ENCODE measurements at regions not wholly inside any gene's neighbourhood (a gene's known extent, or its start where the extent isn't known, plus 50 kb on each side); places are given as distances from the start of the nearest gene placed in this dataset.
"Not testable (repeated sequence)": the region's sequence is repeated elsewhere in the genome, so short reads cannot be mapped to it uniquely, and the experiment has no call there.

DNA sequence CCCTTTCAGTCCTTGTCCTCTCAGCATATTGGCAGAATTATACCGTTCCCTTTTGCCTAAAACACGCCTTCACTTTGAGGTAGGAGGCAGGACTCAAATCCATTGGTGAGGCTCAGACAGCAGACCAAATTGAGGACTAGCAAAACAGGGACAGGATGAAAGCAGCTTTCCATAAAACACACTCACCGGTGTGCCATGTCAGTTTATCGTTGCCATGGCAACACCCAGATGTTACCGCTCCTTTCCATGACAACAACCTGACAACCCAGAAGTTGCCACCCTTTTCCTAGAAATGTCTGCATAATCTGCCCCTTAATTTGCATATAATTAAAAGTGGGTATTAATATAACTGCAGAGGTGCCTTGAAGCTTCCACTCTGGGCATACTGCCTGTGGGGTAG, 730.4 kb downstream of the METTL4 start:
- no peak overlapping the region for H3K4me3 ChIP-seq
- no peaks in the 10 kb centered on the region for H3K36me3 ChIP-seq
- H3K4me1 ChIP-seq: no peaks in the 10 kb centered on the region
- no peak for TF ChIP-seq CTCF (IDR thresholded peaks at IDR 0.05)
- DNase-seq (ENCODE audit: low spot score in 2 of 2): no peak
- no peaks in the 10 kb centered on the region for H3K27me3 ChIP-seq
- H3K27ac ChIP-seq: no peak overlapping the region
- no peaks in the 10 kb centered on the region for H3K9me3 ChIP-seq
- intact Hi-C loops (cut with DNase I): no loop called here

DNA sequence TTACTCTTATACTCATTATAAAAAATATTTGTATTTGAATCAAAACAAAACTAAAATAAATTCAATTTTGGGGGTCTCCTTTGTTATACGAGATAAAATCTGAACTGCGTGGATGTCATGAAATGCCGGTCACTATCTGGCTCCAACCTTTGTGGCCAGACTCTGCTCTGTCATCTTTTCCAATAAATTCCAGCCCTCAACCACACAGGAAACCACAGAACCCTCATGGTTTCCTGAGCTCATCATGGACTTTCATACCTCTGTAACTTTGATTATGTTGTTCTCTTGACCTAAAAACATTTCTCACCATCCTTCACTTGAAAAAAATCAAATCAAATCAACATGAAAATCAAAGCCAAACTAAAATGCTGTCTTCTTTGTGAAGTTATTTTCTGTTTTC, 724.7 kb downstream of the METTL4 start:
- no peak for DNase-seq (ENCODE audit: low spot score in 2 of 2)
- Histone ChIP-seq H3K4me1 (no peaks in the 10 kb centered on the region), H3K27ac (no peak overlapping the region), H3K36me3 (no peaks in the 10 kb centered on the region), H3K4me3 (no peak overlapping the region), H3K27me3 (no peaks in the 10 kb centered on the region), H3K9me3 (no peaks in the 10 kb centered on the region)
- TF ChIP-seq CTCF (IDR thresholded peaks at IDR 0.05): no peak
- intact Hi-C loops (cut with DNase I): no loop called here

DNA sequence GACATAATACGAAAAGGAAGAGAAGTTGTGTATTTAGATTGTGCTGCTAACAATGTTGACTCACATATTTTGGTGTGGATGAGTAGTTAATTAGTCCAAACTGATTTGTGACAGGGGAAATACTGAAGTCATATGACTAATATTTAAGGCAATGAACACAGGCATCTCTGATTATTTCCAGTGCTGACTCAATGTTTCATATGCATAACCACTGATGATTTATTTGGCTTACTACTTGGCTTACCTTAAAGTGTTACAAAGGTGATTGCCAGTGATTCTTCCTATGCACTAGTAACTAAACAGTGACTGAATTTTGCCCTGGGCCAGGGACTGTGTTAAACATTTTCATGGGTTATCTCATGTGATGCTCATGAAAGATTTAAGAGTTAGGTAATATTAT, 722.6 kb downstream of the METTL4 start:
- DNase-seq (ENCODE audit: low spot score in 2 of 2): no peak
- Histone ChIP-seq H3K4me3 (no peak overlapping the region), H3K9me3 (no peaks in the 10 kb centered on the region), H3K36me3 (no peaks in the 10 kb centered on the region), H3K4me1 (no peaks in the 10 kb centered on the region), H3K27me3 (no peaks in the 10 kb centered on the region), H3K27ac (no peak overlapping the region)
- intact Hi-C loops (cut with DNase I): no loop called here
- no peak for TF ChIP-seq CTCF (IDR thresholded peaks at IDR 0.05)

- TF ChIP-seq CTCF (IDR thresholded peaks at IDR 0.05): no peak
- Histone ChIP-seq H3K9me3 (no peaks in the 10 kb centered on the region), H3K4me1 (no peaks in the 10 kb centered on the region), H3K36me3 (no peaks in the 10 kb centered on the region), H3K4me3 (no peak overlapping the region), H3K27ac (no peak overlapping the region), H3K27me3 (no peaks in the 10 kb centered on the region)
- no peak for DNase-seq (ENCODE audit: low spot score in 2 of 2)
- intact Hi-C loops (cut with DNase I): no loop called here
These were observed 721.9 kb downstream of the METTL4 start for GRCh38 chr18:1849386-1849785.

- H3K27me3 ChIP-seq; H3K36me3 ChIP-seq; H3K9me3 ChIP-seq; H3K27ac ChIP-seq; DNase-seq (ENCODE audit: low spot score in 2 of 2); H3K4me3 ChIP-seq; intact Hi-C loops (cut with DNase I); H3K4me1 ChIP-seq: not testable (repeated sequence)
These were observed 714.0 kb downstream of the METTL4 start for GRCh38 chr18:1857281-1857680.

DNA sequence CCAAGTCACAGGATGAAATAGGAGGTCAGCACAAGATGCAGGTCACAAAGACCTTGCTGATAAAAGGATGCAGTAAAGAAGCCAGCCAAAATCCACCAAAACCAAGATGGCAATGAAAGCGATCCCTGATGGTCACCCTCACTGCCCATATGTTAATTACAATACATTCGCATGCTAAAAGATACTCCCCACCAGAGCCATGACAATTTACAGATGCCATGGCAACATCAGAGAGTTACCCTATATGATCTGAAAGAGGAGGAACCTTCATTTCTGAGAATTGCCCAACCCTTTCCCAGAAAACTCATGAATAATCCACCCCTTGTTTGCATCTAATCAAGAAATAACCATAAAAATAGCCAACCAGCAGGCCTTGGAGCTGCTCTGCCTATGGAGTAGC, 709.8 kb downstream of the METTL4 start:
- H3K36me3 ChIP-seq: no peaks in the 10 kb centered on the region
- H3K27me3 ChIP-seq: no peaks in the 10 kb centered on the region
- no peak for TF ChIP-seq CTCF (IDR thresholded peaks at IDR 0.05)
- no peak overlapping the region for H3K27ac ChIP-seq
- H3K9me3 ChIP-seq: no peaks in the 10 kb centered on the region
- no peak overlapping the region for H3K4me3 ChIP-seq
- no peaks in the 10 kb centered on the region for H3K4me1 ChIP-seq
- intact Hi-C loops (cut with DNase I): no loop called here
- DNase-seq (ENCODE audit: low spot score in 2 of 2): no peak

Measured in ascending aorta (tissue), 2 donors.